Liver (tissue), 8 donors: ENCODE measurements at regions not wholly inside any gene's neighbourhood (a gene's known extent, or its start where the extent isn't known, plus 50 kb on each side); places are given as distances from the start of the nearest gene placed in this dataset.

ENCODE experiments used
- DNase-seq: peaks from one replicate; pipeline ENCODE4 v3.0.0-alpha.2; 2017; ENCODE audit warnings: low spot score
- H3K27ac ChIP-seq, 2 donors: one replicate each; pipeline ENCODE4 v1.7.0; 2013; ENCODE audit warnings: inconsistent platforms in 2 of 2, low read length in 2 of 2, control low read depth in 1 of 2, low read depth in 1 of 2, mild to moderate bottlenecking in 1 of 2
- H3K27me3 ChIP-seq, 4 donors: one replicate each; pipeline versions ENCODE4 v1.6.1 to v1.7.0; 2013; ENCODE audit warnings: low read length in 3 of 4, inconsistent platforms in 1 of 4, mild to moderate bottlenecking in 1 of 4, moderate library complexity in 1 of 4; ENCODE audit not compliant: control insufficient read depth in 4 of 4, insufficient read depth in 4 of 4
- H3K36me3 ChIP-seq, 4 donors: one replicate each; pipeline versions ENCODE4 v1.6.1 to v1.7.0; 2013; ENCODE audit warnings: low read length in 3 of 4, mild to moderate bottlenecking in 3 of 4, low read depth in 1 of 4, moderate library complexity in 1 of 4; ENCODE audit not compliant: control insufficient read depth in 4 of 4, insufficient read depth in 3 of 4
- H3K4me1 ChIP-seq, 4 donors: one replicate each; pipeline versions ENCODE4 v1.6.1 to v1.7.0; 2013; ENCODE audit warnings: low read length in 3 of 4, mild to moderate bottlenecking in 3 of 4, moderate library complexity in 1 of 4; ENCODE audit not compliant: control insufficient read depth in 4 of 4, insufficient read depth in 4 of 4
- H3K4me3 ChIP-seq, 3 donors: one replicate each; pipeline versions ENCODE4 v1.6.1 to v1.7.0; 2013; ENCODE audit warnings: low read length in 3 of 3, control low read depth in 1 of 3, low read depth in 1 of 3, mild to moderate bottlenecking in 1 of 3
- H3K9ac ChIP-seq, 2 donors: one replicate each; pipeline ENCODE4 v1.7.0; 2013; ENCODE audit warnings: low read length in 2 of 2, mild to moderate bottlenecking in 2 of 2, moderate library complexity in 2 of 2, control low read depth in 1 of 2, low read depth in 1 of 2
- H3K9me3 ChIP-seq, 4 donors: one replicate each; pipeline versions ENCODE4 v1.6.1 to v1.7.0; 2013; ENCODE audit warnings: low read length in 3 of 4; ENCODE audit not compliant: control insufficient read depth in 4 of 4
- EGR1 ChIP-seq, 2 donors: IDR thresholded peaks; 2 replicates each; pipeline ENCODE4 v1.6.1; 2016 to 2018; ENCODE audit warnings: antibody characterized with exemption in 2 of 2, low read depth in 2 of 2
- FOXA1 ChIP-seq: IDR thresholded peaks from 2 replicates; pipeline ENCODE4 v1.6.1; 2016; ENCODE audit warnings: antibody characterized with exemption
- FOXA2 ChIP-seq: IDR thresholded peaks from 2 replicates; pipeline ENCODE4 v1.6.1; 2016; ENCODE audit warnings: antibody characterized with exemption
- GABPA ChIP-seq, 2 donors: IDR thresholded peaks in 1 of 2; conservative IDR thresholded peaks in 1 of 2; 2 replicates each; pipeline ENCODE4 v1.6.1; 2016; ENCODE audit warnings: antibody characterized with exemption in 2 of 2, mild to moderate bottlenecking in 1 of 2, moderate library complexity in 1 of 2
- HNF4A ChIP-seq, 2 donors: conservative IDR thresholded peaks; 2 replicates each; pipeline ENCODE4 v1.6.1; 2016; ENCODE audit warnings: antibody characterized with exemption in 2 of 2, mild to moderate bottlenecking in 2 of 2
- HNF4G ChIP-seq: IDR thresholded peaks from 2 replicates; pipeline ENCODE4 v1.6.1; 2016; ENCODE audit warnings: antibody characterized with exemption
- JUND ChIP-seq, 2 donors: IDR thresholded peaks; 2 replicates each; pipeline ENCODE4 v1.6.1; 2016; ENCODE audit warnings: antibody characterized with exemption in 2 of 2
- NR2F2 ChIP-seq: IDR thresholded peaks from 2 replicates; pipeline ENCODE4 v1.6.1; 2016; ENCODE audit warnings: antibody characterized with exemption
- RAD21 ChIP-seq, 2 donors: IDR thresholded peaks; 2 replicates each; pipeline ENCODE4 v1.6.1; 2016; ENCODE audit warnings: antibody characterized with exemption in 2 of 2, mild to moderate bottlenecking in 2 of 2
- RXRA ChIP-seq, 2 donors: IDR thresholded peaks; 2 replicates each; pipeline ENCODE4 v1.6.1; 2017 to 2018; ENCODE audit warnings: antibody characterized with exemption in 2 of 2, mild to moderate bottlenecking in 1 of 2
- SP1 ChIP-seq: IDR thresholded peaks from 2 replicates; pipeline ENCODE4 v1.6.1; 2018; ENCODE audit warnings: antibody characterized with exemption, mild to moderate bottlenecking
- TAF1 ChIP-seq: conservative IDR thresholded peaks from 2 replicates; pipeline ENCODE4 v1.6.1; 2016; ENCODE audit warnings: antibody characterized with exemption, mild to moderate bottlenecking
- YY1 ChIP-seq: IDR thresholded peaks from 2 replicates; pipeline ENCODE4 v1.6.1; 2016; ENCODE audit warnings: antibody characterized with exemption, mild to moderate bottlenecking
- WGBS: extraction: QIAGEN DNeasy Blood & Tissue Kit; methylation state at CpG from one replicate; pipeline ENCODE4 v1.1.7; 2013; 5-methylcytosine and 5-hydroxymethylcytosine counted together
- TF ChIP-seq, protein P1 (sequence below): IDR thresholded peaks from 2 replicates; pipeline ENCODE4 v1.6.1; 2016; ENCODE audit warnings: antibody characterized with exemption
- TF ChIP-seq, protein P2 (sequence below): fragments of 150-350 bp; IDR thresholded peaks from 2 replicates; pipeline ENCODE4 v1.5.1; 2017; ENCODE audit warnings: improper control_type of control experiment, low read depth, low read length; ENCODE audit not compliant: missing input control
- TF ChIP-seq, protein P3 (sequence below): IDR thresholded peaks from 2 replicates; pipeline ENCODE4 v1.6.1; 2016; ENCODE audit warnings: antibody characterized with exemption
- TF ChIP-seq, protein P4 (sequence below): IDR thresholded peaks from 2 replicates; pipeline ENCODE4 v1.6.1; 2016; ENCODE audit warnings: antibody characterized with exemption, mild to moderate bottlenecking
- TF ChIP-seq, protein P5 (sequence below): IDR thresholded peaks from 2 replicates; pipeline ENCODE4 v1.6.1; 2016; ENCODE audit warnings: antibody characterized with exemption
- donor health status: healthy.
- donor health status: healthy.
- donor health status: healthy.
- donor health status: healthy.
- donor health status: healthy.

DNA sequence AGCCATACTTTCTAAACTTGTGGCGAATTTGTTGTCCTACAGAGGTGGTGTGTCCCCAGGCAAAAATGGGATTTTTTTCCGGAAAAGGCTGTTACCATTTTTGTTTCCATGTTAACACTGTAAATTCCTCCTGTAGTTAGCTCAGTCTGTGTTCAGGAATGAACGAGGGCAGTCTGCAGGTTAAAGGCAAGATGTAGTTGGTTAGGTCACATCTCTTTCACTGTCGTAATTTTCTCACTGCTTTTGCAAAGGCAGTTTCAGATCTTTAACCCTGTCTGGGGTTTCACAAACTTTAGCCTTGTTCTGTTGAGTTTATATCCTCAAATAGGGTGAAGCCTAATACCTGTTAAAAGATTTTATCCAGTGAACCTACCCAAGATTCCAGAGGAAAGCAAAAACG lies 50.5 kb upstream of the PUDP start:
- TF ChIP-seq, protein P1, sequence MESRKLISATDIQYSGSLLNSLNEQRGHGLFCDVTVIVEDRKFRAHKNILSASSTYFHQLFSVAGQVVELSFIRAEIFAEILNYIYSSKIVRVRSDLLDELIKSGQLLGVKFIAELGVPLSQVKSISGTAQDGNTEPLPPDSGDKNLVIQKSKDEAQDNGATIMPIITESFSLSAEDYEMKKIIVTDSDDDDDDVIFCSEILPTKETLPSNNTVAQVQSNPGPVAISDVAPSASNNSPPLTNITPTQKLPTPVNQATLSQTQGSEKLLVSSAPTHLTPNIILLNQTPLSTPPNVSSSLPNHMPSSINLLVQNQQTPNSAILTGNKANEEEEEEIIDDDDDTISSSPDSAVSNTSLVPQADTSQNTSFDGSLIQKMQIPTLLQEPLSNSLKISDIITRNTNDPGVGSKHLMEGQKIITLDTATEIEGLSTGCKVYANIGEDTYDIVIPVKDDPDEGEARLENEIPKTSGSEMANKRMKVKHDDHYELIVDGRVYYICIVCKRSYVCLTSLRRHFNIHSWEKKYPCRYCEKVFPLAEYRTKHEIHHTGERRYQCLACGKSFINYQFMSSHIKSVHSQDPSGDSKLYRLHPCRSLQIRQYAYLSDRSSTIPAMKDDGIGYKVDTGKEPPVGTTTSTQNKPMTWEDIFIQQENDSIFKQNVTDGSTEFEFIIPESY, result no peak
- TF ChIP-seq RAD21 (IDR thresholded peaks at IDR 0.05), result no peak
- no peak for TF ChIP-seq RXRA (IDR thresholded peaks at IDR 0.05)
- no peak for TF ChIP-seq HNF4A (conservative IDR thresholded peaks at IDR 0.05)
- TF ChIP-seq EGR1 (IDR thresholded peaks at IDR 0.05; ENCODE audit: low read depth in 2 of 2), result no peak
- no peak for TF ChIP-seq FOXA1
- no peak for TF ChIP-seq FOXA2
- TF ChIP-seq, protein P2, sequence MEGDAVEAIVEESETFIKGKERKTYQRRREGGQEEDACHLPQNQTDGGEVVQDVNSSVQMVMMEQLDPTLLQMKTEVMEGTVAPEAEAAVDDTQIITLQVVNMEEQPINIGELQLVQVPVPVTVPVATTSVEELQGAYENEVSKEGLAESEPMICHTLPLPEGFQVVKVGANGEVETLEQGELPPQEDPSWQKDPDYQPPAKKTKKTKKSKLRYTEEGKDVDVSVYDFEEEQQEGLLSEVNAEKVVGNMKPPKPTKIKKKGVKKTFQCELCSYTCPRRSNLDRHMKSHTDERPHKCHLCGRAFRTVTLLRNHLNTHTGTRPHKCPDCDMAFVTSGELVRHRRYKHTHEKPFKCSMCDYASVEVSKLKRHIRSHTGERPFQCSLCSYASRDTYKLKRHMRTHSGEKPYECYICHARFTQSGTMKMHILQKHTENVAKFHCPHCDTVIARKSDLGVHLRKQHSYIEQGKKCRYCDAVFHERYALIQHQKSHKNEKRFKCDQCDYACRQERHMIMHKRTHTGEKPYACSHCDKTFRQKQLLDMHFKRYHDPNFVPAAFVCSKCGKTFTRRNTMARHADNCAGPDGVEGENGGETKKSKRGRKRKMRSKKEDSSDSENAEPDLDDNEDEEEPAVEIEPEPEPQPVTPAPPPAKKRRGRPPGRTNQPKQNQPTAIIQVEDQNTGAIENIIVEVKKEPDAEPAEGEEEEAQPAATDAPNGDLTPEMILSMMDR, result no peak
- TF ChIP-seq, protein P3, sequence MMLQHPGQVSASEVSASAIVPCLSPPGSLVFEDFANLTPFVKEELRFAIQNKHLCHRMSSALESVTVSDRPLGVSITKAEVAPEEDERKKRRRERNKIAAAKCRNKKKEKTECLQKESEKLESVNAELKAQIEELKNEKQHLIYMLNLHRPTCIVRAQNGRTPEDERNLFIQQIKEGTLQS, result no peak
- no peak for TF ChIP-seq SP1
- TF ChIP-seq NR2F2, result no peak
- no peak for TF ChIP-seq JUND (IDR thresholded peaks at IDR 0.05)
- no peak for TF ChIP-seq YY1
- TF ChIP-seq, protein P4, sequence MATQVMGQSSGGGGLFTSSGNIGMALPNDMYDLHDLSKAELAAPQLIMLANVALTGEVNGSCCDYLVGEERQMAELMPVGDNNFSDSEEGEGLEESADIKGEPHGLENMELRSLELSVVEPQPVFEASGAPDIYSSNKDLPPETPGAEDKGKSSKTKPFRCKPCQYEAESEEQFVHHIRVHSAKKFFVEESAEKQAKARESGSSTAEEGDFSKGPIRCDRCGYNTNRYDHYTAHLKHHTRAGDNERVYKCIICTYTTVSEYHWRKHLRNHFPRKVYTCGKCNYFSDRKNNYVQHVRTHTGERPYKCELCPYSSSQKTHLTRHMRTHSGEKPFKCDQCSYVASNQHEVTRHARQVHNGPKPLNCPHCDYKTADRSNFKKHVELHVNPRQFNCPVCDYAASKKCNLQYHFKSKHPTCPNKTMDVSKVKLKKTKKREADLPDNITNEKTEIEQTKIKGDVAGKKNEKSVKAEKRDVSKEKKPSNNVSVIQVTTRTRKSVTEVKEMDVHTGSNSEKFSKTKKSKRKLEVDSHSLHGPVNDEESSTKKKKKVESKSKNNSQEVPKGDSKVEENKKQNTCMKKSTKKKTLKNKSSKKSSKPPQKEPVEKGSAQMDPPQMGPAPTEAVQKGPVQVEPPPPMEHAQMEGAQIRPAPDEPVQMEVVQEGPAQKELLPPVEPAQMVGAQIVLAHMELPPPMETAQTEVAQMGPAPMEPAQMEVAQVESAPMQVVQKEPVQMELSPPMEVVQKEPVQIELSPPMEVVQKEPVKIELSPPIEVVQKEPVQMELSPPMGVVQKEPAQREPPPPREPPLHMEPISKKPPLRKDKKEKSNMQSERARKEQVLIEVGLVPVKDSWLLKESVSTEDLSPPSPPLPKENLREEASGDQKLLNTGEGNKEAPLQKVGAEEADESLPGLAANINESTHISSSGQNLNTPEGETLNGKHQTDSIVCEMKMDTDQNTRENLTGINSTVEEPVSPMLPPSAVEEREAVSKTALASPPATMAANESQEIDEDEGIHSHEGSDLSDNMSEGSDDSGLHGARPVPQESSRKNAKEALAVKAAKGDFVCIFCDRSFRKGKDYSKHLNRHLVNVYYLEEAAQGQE, result no peak
- no peak for TF ChIP-seq GABPA (IDR thresholded peaks at IDR 0.05 in 1 of 2, conservative IDR thresholded peaks at IDR 0.05 in 1 of 2)
- TF ChIP-seq HNF4G, result no peak
- TF ChIP-seq, protein P5, sequence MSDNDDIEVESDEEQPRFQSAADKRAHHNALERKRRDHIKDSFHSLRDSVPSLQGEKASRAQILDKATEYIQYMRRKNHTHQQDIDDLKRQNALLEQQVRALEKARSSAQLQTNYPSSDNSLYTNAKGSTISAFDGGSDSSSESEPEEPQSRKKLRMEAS, result no peak
- TF ChIP-seq TAF1, result no peak
- H3K9me3 ChIP-seq, result no peaks in the 10 kb centered on the region
- no peak overlapping the region for H3K27ac ChIP-seq
- 73% methylated on average over 5 of the region's 5 CpGs for WGBS
- peaks cover 0 to 2% (median 0%) of the 10 kb centered on the region in 4 donors for H3K36me3 ChIP-seq
- no peaks in the 10 kb centered on the region for H3K27me3 ChIP-seq
- DNase-seq, result no peak
- no peaks in the 10 kb centered on the region for H3K4me1 ChIP-seq
- H3K4me3 ChIP-seq, result no peak overlapping the region
- H3K9ac ChIP-seq, result no peak overlapping the region
